ENCODE measurements at regions not wholly inside any gene's neighbourhood (a gene's known extent, or its start where the extent isn't known, plus 50 kb on each side); places are given as distances from the start of the nearest gene placed in this dataset.
"Not testable (repeated sequence)": the region's sequence is repeated elsewhere in the genome, so short reads cannot be mapped to it uniquely, and the experiment has no call there.

- no peak for DNase-seq
These were observed 97.1 kb downstream of the PLPPR4 start for GRCh38 chr1:99361406-99361805.

DNA sequence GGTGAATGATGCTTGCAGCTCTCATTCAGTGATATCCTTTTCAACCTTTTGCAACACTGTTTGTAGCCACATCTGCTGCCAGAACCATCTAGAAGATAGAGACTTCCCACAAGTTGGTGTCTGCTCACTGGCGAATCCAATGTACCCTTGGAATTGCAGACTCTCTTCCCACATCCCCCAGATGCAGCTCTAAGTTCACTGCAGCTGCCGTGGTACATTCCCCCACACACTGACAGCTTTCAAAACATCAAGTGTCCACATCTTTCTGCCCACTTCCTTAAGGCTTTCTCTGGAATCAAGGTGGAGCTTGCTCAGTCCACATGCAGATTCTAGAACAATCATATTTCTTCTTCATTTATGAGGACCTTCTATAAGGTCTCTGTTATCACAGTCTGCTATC lies 99.2 kb downstream of the PLPPR4 start:
- no peak for DNase-seq

DNA sequence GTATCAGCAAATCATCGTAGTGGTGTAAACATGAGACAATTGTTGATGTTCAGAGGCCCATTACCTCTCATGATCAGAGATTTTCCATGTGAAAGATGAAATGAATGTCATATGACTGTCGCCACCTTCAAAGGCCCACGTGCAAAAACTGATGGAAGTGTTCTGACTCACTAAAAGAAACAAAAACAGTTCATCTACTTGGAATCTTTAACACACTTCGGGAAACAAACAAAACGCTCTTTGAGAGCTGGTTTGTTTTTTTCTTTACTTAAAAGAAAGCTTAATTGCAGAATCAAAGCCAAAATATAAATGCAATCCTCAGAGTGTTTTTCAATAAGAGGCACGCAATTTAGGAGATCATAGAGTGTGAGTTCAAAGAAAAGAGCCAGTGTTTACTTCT lies 100.8 kb downstream of the PLPPR4 start:
- no peak for DNase-seq

GRCh38 chr1:99365545-99365944 lies 101.3 kb downstream of the PLPPR4 start:
- DNase-seq = no peak

GRCh38 chr1:99369154-99369553 lies 104.9 kb downstream of the PLPPR4 start:
- DNase-seq = no peak

DNA sequence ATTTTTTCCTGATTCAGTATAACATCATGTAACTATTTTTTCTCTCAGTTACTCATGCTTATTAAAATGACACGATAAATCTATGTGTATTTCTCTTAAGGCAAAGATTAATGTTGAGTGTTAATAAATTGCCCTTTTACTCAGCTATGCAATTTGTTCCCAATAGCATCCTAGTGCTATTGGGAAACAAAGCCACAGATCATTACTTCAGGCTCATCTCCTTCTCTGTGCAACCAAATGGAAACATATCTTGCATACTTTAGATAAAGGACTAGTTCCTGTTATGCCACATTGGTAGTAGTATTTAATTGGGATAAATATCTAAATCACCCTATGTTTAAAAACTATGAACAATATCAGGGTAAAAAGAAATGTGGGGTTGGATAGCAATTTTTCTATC lies 106.2 kb downstream of the PLPPR4 start:
- DNase-seq = no peak

- no peak for DNase-seq
These were observed 107.1 kb downstream of the PLPPR4 start for GRCh38 chr1:99371413-99371812.

- no peak for DNase-seq
These were observed 109.8 kb downstream of the PLPPR4 start for GRCh38 chr1:99374109-99374508.

- not testable (repeated sequence) for DNase-seq
These were observed 110.4 kb downstream of the PLPPR4 start for GRCh38 chr1:99374693-99375092.

DNA sequence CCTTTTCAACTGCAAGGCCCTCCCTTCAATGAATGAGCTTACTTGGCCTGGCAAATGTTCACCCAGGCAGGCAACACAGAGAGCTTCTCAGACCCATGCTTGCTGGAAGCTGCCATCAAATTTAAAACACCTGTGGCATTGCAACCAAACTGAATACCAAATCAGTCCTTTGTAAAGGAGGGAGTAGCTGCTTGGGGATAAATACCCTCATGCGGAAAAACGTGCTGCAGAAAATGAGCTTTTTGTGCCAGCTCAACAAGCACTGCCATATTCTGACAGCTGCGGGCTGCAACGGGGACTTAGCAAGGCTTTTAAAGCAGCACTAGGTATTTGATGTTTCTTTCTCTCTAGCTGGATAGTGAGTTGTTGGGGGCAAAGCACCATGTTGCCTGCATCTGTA lies 119.7 kb downstream of the PLPPR4 start:
- no peak for DNase-seq

DNA sequence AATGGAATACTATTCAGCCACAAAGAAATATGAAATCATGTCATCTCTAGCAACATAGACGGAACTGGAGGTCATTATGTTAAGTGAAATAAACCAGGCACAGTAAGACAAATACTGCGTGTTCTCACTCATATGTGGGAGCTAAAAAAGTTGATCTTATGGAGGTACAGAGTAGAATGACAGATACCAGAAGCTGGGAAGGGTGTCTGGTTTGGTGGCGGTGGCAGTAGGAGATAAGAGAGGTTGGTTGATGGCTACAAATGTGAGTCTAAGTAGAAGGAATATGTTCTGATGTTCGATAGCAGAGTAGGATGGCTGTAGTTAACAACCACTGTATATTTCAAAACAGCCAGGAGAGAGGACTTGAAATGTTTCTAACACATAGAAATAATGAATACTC lies 121.6 kb downstream of the PLPPR4 start:
- no peak for DNase-seq

DNA sequence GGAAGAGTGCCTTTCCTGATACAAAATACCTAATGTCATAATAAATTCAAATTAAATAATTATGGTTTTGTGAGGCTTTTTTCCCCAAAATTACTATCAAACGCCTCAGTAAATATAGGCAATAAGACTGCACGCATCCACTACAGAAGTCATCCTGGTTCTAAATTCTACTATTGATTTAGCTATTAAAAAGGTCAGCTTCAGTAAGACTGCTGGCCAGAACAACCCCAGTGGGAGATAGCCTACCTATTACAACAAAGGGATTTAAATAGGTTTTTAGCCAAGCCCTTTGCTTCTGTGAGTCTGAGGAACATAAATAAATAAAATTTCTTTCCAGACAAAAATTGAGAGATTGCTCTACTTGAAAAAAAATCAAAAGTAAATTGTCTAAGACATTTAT lies 132.1 kb downstream of the PLPPR4 start:
- DNase-seq = no peak

- DNase-seq = no peak
These were observed 132.7 kb downstream of the PLPPR4 start for GRCh38 chr1:99397029-99397428.

DNA sequence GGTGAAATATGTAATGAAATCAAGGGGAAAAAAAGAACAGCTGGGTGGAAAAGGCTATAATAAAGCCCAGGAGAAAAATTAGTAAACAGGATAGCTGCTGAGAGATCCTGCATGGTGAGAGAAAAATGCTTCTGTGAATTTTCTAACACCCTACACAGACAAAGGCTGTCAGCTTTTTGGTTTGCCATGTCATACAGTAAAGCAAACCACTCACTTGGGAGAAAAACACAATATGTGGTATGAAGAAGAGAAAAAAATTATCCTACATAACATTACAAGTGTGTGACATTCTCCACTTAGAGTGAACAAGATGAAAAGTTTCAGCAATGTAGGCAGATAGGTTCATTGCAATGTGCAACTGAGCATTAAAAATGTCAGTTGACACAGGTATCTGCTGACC lies 133.6 kb downstream of the PLPPR4 start:
- no peak for DNase-seq

- not testable (repeated sequence) for DNase-seq
These were observed 137.3 kb downstream of the PLPPR4 start for GRCh38 chr1:99401556-99401955.

- not testable (repeated sequence) for DNase-seq
These were observed 140.1 kb downstream of the PLPPR4 start for GRCh38 chr1:99404399-99404798.

- not testable (repeated sequence) for DNase-seq
These were observed 141.0 kb downstream of the PLPPR4 start for GRCh38 chr1:99405325-99405724.

DNA sequence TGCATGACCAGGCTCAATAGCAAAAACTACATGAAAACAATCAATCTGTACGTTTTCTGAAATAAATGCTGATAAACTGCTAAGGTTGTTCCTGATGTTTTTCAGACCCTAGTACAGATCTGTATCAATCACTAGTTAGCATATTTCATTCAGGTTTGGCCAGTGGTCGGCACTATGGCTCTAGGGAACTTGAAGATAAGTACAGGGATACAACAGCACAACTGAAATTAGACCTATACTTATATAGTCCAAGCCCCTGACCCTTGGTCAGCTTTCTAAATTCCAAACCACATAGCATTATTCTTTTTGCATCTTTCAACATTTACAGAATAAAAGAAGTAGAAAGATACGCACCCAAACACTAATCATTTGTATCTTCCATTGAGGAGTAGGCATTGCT lies 142.7 kb downstream of the PLPPR4 start:
- DNase-seq = no peak

GRCh38 chr1:99424087-99424486 lies 159.8 kb downstream of the PLPPR4 start:
- DNase-seq = no peak

- DNase-seq = no peak
These were observed 165.5 kb downstream of the PLPPR4 start for GRCh38 chr1:99429754-99430153.

- no peak for DNase-seq
These were observed 174.5 kb downstream of the PLPPR4 start for GRCh38 chr1:99438656-99439230.

GRCh38 chr1:99439433-99440075 lies 175.3 kb downstream of the PLPPR4 start:
- no peak for DNase-seq

GRCh38 chr1:99441299-99442095 lies 177.2 kb downstream of the PLPPR4 start:
- no peak for DNase-seq
